PFSK-1 (cell line): ENCODE measurements at regions not wholly inside any gene's neighbourhood (a gene's known extent, or its start where the extent isn't known, plus 50 kb on each side); places are given as distances from the start of the nearest gene placed in this dataset.

Experiments used
- POLR2AphosphoS5 ChIP-seq: IDR thresholded peaks from 2 replicates; pipeline ENCODE4 v1.6.1; 2012; ENCODE audit warnings: low read depth, mild to moderate bottlenecking, control low read depth, low read length, moderate library complexity
- SIN3A ChIP-seq: IDR thresholded peaks from 2 replicates; pipeline ENCODE4 v1.6.1; 2012; ENCODE audit warnings: mild to moderate bottlenecking, low read length, moderate library complexity, borderline replicate concordance; ENCODE audit not compliant: insufficient read depth
- TAF1 ChIP-seq: IDR thresholded peaks from 2 replicates; pipeline ENCODE4 v1.6.1; 2012; ENCODE audit warnings: low read length, control low read depth, borderline replicate concordance; ENCODE audit not compliant: insufficient read depth

GRCh38 chr3:181909241-181909640 lies 197.5 kb downstream of the SOX2 start:
- TF ChIP-seq TAF1 = no peak
- TF ChIP-seq SIN3A = no peak
- no peak for TF ChIP-seq POLR2AphosphoS5
